ENCODE measurements at regions not wholly inside any gene's neighbourhood (a gene's known extent, or its start where the extent isn't known, plus 50 kb on each side); places are given as distances from the start of the nearest gene placed in this dataset.
"Not testable (repeated sequence)": the region's sequence is repeated elsewhere in the genome, so short reads cannot be mapped to it uniquely, and the experiment has no call there.

GRCh38 chr1:221548942-221549341 is 192.9 kb downstream of the DUSP10 start:
- no peaks in the 10 kb centered on the region for H3K4me1 ChIP-seq (ENCODE audit: control insufficient read depth in 1 of 2, insufficient read depth in 2 of 2, low read length in 2 of 2)
- peaks cover 0 to 2% (median 0%) of the 10 kb centered on the region in 3 donors for H3K27me3 Mint-ChIP-seq (ENCODE audit: low read depth in 3 of 3)
- H3K4me3 Mint-ChIP-seq = no peak overlapping the region
- H3K9me3 ChIP-seq (replicated peaks in 1 of 2; ENCODE audit: control insufficient read depth in 1 of 2, insufficient read depth in 1 of 2, low read length in 2 of 2) = no peaks in the 10 kb centered on the region
- no peak overlapping the region for H2AFZ ChIP-seq (ENCODE audit: insufficient read depth, low read depth, low read length, poor library complexity, severe bottlenecking)
- no peak overlapping the region for H3K9ac ChIP-seq (ENCODE audit: insufficient read depth, low read length, poor library complexity, severe bottlenecking)
- no peaks in the 10 kb centered on the region for H3K27me3 ChIP-seq (ENCODE audit: control insufficient read depth in 2 of 2, insufficient read depth in 2 of 2, low read length in 2 of 2)
- no peak overlapping the region for H3K4me2 ChIP-seq (replicated peaks; ENCODE audit: extremely low read depth, low read length, poor library complexity, severe bottlenecking)
- peaks cover 4% of the 10 kb centered on the region for H3K4me1 Mint-ChIP-seq
- H3K27ac Mint-ChIP-seq = no peak overlapping the region
- H3K27ac ChIP-seq (ENCODE audit: low read depth in 1 of 2, low read length in 2 of 2) = no peak overlapping the region
- no peak for TF ChIP-seq CTCF (IDR thresholded peaks at IDR 0.05)
- DNase-seq = no peak
- peaks cover 0 to 2% (median 0%) of the 10 kb centered on the region in 7 donors for H3K9me3 Mint-ChIP-seq
- H4K20me1 ChIP-seq (ENCODE audit: insufficient read depth, low read length) = no peaks in the 10 kb centered on the region
- intact Hi-C loops (cut with micrococcal nuclease) = no loop called here
- H3K36me3 Mint-ChIP-seq = no peaks in the 10 kb centered on the region
- H3K36me3 ChIP-seq (replicated peaks in 1 of 2; ENCODE audit: control insufficient read depth in 1 of 2, insufficient read depth in 2 of 2, low read length in 2 of 2) = no peaks in the 10 kb centered on the region
- H3K79me2 ChIP-seq (ENCODE audit: insufficient read depth, low read length) = no peaks in the 10 kb centered on the region
- WGBS (ENCODE audit: insufficient coverage) = over 99% methylated on average over 6 of the region's 6 CpGs
- no peak overlapping the region for H3K4me3 ChIP-seq (replicated peaks in 1 of 3; ENCODE audit: low read depth in 2 of 3, low read length in 3 of 3)

- H3K4me1 ChIP-seq (ENCODE audit: control insufficient read depth in 1 of 2, insufficient read depth in 2 of 2, low read length in 2 of 2) = no peaks in the 10 kb centered on the region
- TF ChIP-seq CTCF (IDR thresholded peaks at IDR 0.05) = no peak
- no peaks in the 10 kb centered on the region for H3K36me3 Mint-ChIP-seq
- H3K9me3 Mint-ChIP-seq = peaks cover 0 to 2% (median 0%) of the 10 kb centered on the region in 7 donors
- H3K27ac ChIP-seq (ENCODE audit: low read depth in 1 of 2, low read length in 2 of 2) = no peak overlapping the region
- no peaks in the 10 kb centered on the region for H4K20me1 ChIP-seq (ENCODE audit: insufficient read depth, low read length)
- no peak overlapping the region for H3K27ac Mint-ChIP-seq
- no peak overlapping the region for H3K4me3 ChIP-seq (replicated peaks in 1 of 3; ENCODE audit: low read depth in 2 of 3, low read length in 3 of 3)
- no peaks in the 10 kb centered on the region for H3K36me3 ChIP-seq (replicated peaks in 1 of 2; ENCODE audit: control insufficient read depth in 1 of 2, insufficient read depth in 2 of 2, low read length in 2 of 2)
- H2AFZ ChIP-seq (ENCODE audit: insufficient read depth, low read depth, low read length, poor library complexity, severe bottlenecking) = no peak overlapping the region
- no peak overlapping the region for H3K4me3 Mint-ChIP-seq
- H3K9me3 ChIP-seq (replicated peaks in 1 of 2; ENCODE audit: control insufficient read depth in 1 of 2, insufficient read depth in 1 of 2, low read length in 2 of 2) = no peaks in the 10 kb centered on the region
- H3K79me2 ChIP-seq (ENCODE audit: insufficient read depth, low read length) = no peaks in the 10 kb centered on the region
- no peak for DNase-seq
- no peak overlapping the region for H3K4me2 ChIP-seq (replicated peaks; ENCODE audit: extremely low read depth, low read length, poor library complexity, severe bottlenecking)
- intact Hi-C loops (cut with micrococcal nuclease) = no loop called here
- no peaks in the 10 kb centered on the region for H3K27me3 ChIP-seq (ENCODE audit: control insufficient read depth in 2 of 2, insufficient read depth in 2 of 2, low read length in 2 of 2)
- H3K4me1 Mint-ChIP-seq = peaks cover 4% of the 10 kb centered on the region
- peaks cover 0 to 2% (median 2%) of the 10 kb centered on the region in 3 donors for H3K27me3 Mint-ChIP-seq (ENCODE audit: low read depth in 3 of 3)
- no peak overlapping the region for H3K9ac ChIP-seq (ENCODE audit: insufficient read depth, low read length, poor library complexity, severe bottlenecking)
Measured at GRCh38 chr1:221549815-221550214, 192.1 kb downstream of the DUSP10 start.

- H3K9me3 Mint-ChIP-seq; DNase-seq; H3K79me2 ChIP-seq (ENCODE audit: insufficient read depth, low read length); H3K9ac ChIP-seq (ENCODE audit: insufficient read depth, low read length, poor library complexity, severe bottlenecking); H3K27me3 ChIP-seq (ENCODE audit: control insufficient read depth in 2 of 2, insufficient read depth in 2 of 2, low read length in 2 of 2); H3K4me1 ChIP-seq (ENCODE audit: control insufficient read depth in 1 of 2, insufficient read depth in 2 of 2, low read length in 2 of 2); intact Hi-C loops (cut with micrococcal nuclease); H3K4me3 ChIP-seq (replicated peaks in 1 of 3; ENCODE audit: low read depth in 2 of 3, low read length in 3 of 3); H3K27me3 Mint-ChIP-seq (ENCODE audit: low read depth in 3 of 3); H3K27ac Mint-ChIP-seq; H3K27ac ChIP-seq (ENCODE audit: low read depth in 1 of 2, low read length in 2 of 2); H3K36me3 ChIP-seq (replicated peaks in 1 of 2; ENCODE audit: control insufficient read depth in 1 of 2, insufficient read depth in 2 of 2, low read length in 2 of 2); H3K4me3 Mint-ChIP-seq; H4K20me1 ChIP-seq (ENCODE audit: insufficient read depth, low read length); H3K36me3 Mint-ChIP-seq; H3K4me2 ChIP-seq (replicated peaks; ENCODE audit: extremely low read depth, low read length, poor library complexity, severe bottlenecking); H3K4me1 Mint-ChIP-seq; H3K9me3 ChIP-seq (replicated peaks in 1 of 2; ENCODE audit: control insufficient read depth in 1 of 2, insufficient read depth in 1 of 2, low read length in 2 of 2): not testable (repeated sequence)
- peak overlapping the region; percentile 32 for H2AFZ ChIP-seq (ENCODE audit: insufficient read depth, low read depth, low read length, poor library complexity, severe bottlenecking)
- 100% methylated on average over 7 of the region's 8 CpGs for WGBS (ENCODE audit: insufficient coverage)
Measured at GRCh38 chr1:221552792-221553191, 189.1 kb downstream of the DUSP10 start.

Measured in CD14-positive monocyte (primary cell).